Vagina (tissue), 2 donors: ENCODE measurements at regions not wholly inside any gene's neighbourhood (a gene's known extent, or its start where the extent isn't known, plus 50 kb on each side); places are given as distances from the start of the nearest gene placed in this dataset.

ENCODE experiments used
- DNase-seq, 2 donors: peaks; one replicate each; pipeline ENCODE4 v3.0.0-alpha.2; 2017; ENCODE audit errors: extremely low spot score in 2 of 2
- H3K27ac ChIP-seq: fragments of 200-600 bp; sonication (generic); one replicate; pipeline ENCODE4 v1.5.1; 2019
- H3K27me3 ChIP-seq: fragments of 200-600 bp; sonication (generic); one replicate; pipeline ENCODE4 v1.5.1; 2019
- H3K36me3 ChIP-seq, 2 donors: fragments of 200-600 bp; sonication (generic); one replicate each; pipeline ENCODE4 v1.5.1; 2017 to 2019
- H3K4me1 ChIP-seq: fragments of 200-600 bp; sonication (generic); one replicate; pipeline ENCODE4 v1.5.1; 2019
- H3K4me3 ChIP-seq, 2 donors: fragments of 200-600 bp; sonication (generic); 1 replicate in 1 of 2; 2 replicates in 1 of 2; pipeline ENCODE4 v1.5.1; 2016 to 2019
- H3K9me3 ChIP-seq: fragments of 200-600 bp; sonication (generic); one replicate; pipeline ENCODE4 v1.5.1; 2019
- POLR2A ChIP-seq, 2 donors: fragments of 450-650 bp; IDR thresholded peaks; one replicate each; pipeline ENCODE4 v1.6.1; 2017; ENCODE audit warnings: antibody characterized with exemption in 2 of 2, mild to moderate bottlenecking in 2 of 2, moderate library complexity in 2 of 2
- POLR2AphosphoS5 ChIP-seq, 2 donors: sonication (generic); formaldehyde crosslinking; IDR thresholded peaks; one replicate each; pipeline ENCODE4 v1.9.0; 2017; ENCODE audit warnings: antibody characterized with exemption in 2 of 2, mild to moderate bottlenecking in 2 of 2, low read depth in 1 of 2; ENCODE audit not compliant: insufficient read depth in 1 of 2
- intact Hi-C: fragments of 100-400 bp; cut with DNase I; formaldehyde crosslinking; loops from one replicate; pipeline ENCODE4 v1.15.1; 2023
- TF ChIP-seq, protein P1 (sequence below), 3 experiments: fragments of 450-650 bp in 2 of 3; fragments of 200-600 bp in 1 of 3; sonication (generic) in 1 of 3; IDR thresholded peaks; one replicate each; pipeline ENCODE4 v1.5.1; 2017 to 2019; ENCODE audit warnings: antibody characterized with exemption in 3 of 3, mild to moderate bottlenecking in 2 of 3, moderate library complexity in 2 of 3

DNA sequence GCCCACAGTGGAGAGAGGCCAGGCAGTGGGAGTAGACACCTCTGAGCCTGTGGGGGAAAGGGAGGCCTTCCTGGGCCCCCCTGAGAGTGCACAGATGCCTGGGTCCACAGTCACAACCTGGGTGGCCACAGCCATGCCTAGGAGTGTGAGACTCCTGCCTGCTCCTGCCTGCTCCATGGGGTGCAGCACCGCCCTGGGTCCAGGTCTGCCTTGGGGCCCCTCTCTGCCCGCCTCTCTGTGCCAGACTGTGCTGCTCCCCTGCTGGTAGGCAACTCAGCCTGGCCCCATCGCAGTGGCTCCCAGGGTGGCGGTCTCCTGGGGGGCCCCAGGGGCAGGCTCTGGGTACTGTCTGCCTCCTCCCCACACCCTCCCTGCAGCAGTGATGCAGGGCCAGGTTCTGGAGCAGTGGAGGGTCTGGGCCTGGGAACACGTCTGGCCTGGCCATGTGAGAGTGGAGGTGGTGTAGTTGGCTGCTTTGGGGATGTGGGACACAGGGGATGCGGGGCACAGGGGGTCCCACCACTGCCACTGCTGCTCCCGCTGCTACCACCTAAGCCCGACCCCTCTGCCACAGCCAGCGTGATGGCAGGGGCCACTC is 60.1 kb upstream of the DLX2 start:
- Histone ChIP-seq H3K27me3 (no peaks in the 10 kb centered on the region), H3K4me1 (no peaks in the 10 kb centered on the region), H3K4me3 (no peak overlapping the region), H3K36me3 (no peaks in the 10 kb centered on the region), H3K9me3 (no peaks in the 10 kb centered on the region), H3K27ac (no peak overlapping the region)
- no peak for DNase-seq
- TF ChIP-seq, protein P1, sequence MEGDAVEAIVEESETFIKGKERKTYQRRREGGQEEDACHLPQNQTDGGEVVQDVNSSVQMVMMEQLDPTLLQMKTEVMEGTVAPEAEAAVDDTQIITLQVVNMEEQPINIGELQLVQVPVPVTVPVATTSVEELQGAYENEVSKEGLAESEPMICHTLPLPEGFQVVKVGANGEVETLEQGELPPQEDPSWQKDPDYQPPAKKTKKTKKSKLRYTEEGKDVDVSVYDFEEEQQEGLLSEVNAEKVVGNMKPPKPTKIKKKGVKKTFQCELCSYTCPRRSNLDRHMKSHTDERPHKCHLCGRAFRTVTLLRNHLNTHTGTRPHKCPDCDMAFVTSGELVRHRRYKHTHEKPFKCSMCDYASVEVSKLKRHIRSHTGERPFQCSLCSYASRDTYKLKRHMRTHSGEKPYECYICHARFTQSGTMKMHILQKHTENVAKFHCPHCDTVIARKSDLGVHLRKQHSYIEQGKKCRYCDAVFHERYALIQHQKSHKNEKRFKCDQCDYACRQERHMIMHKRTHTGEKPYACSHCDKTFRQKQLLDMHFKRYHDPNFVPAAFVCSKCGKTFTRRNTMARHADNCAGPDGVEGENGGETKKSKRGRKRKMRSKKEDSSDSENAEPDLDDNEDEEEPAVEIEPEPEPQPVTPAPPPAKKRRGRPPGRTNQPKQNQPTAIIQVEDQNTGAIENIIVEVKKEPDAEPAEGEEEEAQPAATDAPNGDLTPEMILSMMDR (IDR thresholded peaks at IDR 0.05), result no peak
- TF ChIP-seq POLR2AphosphoS5 (IDR thresholded peaks at IDR 0.05; ENCODE audit: insufficient read depth in 1 of 2, low read depth in 1 of 2), result no peak
- no peak for TF ChIP-seq POLR2A (IDR thresholded peaks at IDR 0.05)
- intact Hi-C loops, result no loop called here

GRCh38 chr2:172168917-172169346 is 66.2 kb upstream of the DLX2 start:
- no peak overlapping the region for H3K4me3 ChIP-seq
- H3K36me3 ChIP-seq, result no peaks in the 10 kb centered on the region
- no peak for TF ChIP-seq POLR2A (IDR thresholded peaks at IDR 0.05)
- no peak for TF ChIP-seq POLR2AphosphoS5 (IDR thresholded peaks at IDR 0.05; ENCODE audit: insufficient read depth in 1 of 2, low read depth in 1 of 2)
- TF ChIP-seq, protein P1 (IDR thresholded peaks at IDR 0.05), result no peak
- no peak overlapping the region for H3K27ac ChIP-seq
- intact Hi-C loops, result no loop called here
- H3K27me3 ChIP-seq, result no peaks in the 10 kb centered on the region
- DNase-seq, result no peak
- peaks cover 15% of the 10 kb centered on the region for H3K4me1 ChIP-seq
- H3K9me3 ChIP-seq, result no peaks in the 10 kb centered on the region

DNA sequence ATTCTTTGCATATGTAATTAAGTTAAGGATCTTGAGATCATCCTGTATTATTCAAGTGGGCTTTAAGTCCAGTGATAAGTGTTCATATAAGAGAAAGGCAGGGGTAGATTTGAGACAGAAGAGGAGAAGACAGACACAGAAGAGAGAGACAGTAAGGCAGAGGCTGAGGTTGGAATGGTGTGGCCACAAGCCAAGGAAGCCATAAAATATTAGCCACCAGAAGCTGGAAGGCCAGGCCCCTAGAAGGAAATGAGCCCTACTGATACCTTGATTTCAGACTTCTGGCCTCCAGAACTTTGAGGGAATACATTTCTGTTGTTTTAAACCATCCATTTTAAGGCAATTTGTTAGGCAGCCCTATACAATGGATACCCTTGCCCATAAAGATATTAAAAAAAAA is 66.9 kb upstream of the DLX2 start:
- Histone ChIP-seq H3K27ac (no peak overlapping the region), H3K27me3 (no peaks in the 10 kb centered on the region), H3K4me1 (peaks cover 15% of the 10 kb centered on the region), H3K9me3 (no peaks in the 10 kb centered on the region), H3K4me3 (no peak overlapping the region), H3K36me3 (no peaks in the 10 kb centered on the region)
- no peak for TF ChIP-seq POLR2A (IDR thresholded peaks at IDR 0.05)
- DNase-seq, result no peak
- intact Hi-C loops, result no loop called here

- H3K27ac ChIP-seq, result peak overlapping the region; percentile 30
- DNase-seq, result no peak
- intact Hi-C loops, result loop anchor here (2.0 kb wide), 1 partner anchor 290 kb away; no protein-coding TSS in a partner anchor
- H3K9me3 ChIP-seq, result no peaks in the 10 kb centered on the region
- TF ChIP-seq POLR2AphosphoS5 (IDR thresholded peaks at IDR 0.05; ENCODE audit: insufficient read depth in 1 of 2, low read depth in 1 of 2), result no peak
- TF ChIP-seq, protein P1 (IDR thresholded peaks at IDR 0.05), result peak; percentile 47 to 92 (median 58)
- H3K4me3 ChIP-seq, result peak overlapping the region; percentile 53 to 63
- no peaks in the 10 kb centered on the region for H3K27me3 ChIP-seq
- H3K4me1 ChIP-seq, result peaks cover 15% of the 10 kb centered on the region
- H3K36me3 ChIP-seq, result no peaks in the 10 kb centered on the region
Observed at GRCh38 chr2:172172513-172173173, 69.9 kb upstream of the DLX2 start.

- H3K36me3 ChIP-seq, result no peaks in the 10 kb centered on the region
- intact Hi-C loops, result loop anchor here (2.0 kb wide), 1 partner anchor 290 kb away; no protein-coding TSS in a partner anchor
- H3K27me3 ChIP-seq, result no peaks in the 10 kb centered on the region
- no peak for DNase-seq
- no peaks in the 10 kb centered on the region for H3K9me3 ChIP-seq
- peaks cover 15% of the 10 kb centered on the region for H3K4me1 ChIP-seq
- H3K4me3 ChIP-seq, result peak overlapping the region in 1 of 2 donors; percentile 53
- TF ChIP-seq POLR2A (IDR thresholded peaks at IDR 0.05) (no peak), POLR2AphosphoS5 (IDR thresholded peaks at IDR 0.05; ENCODE audit: insufficient read depth in 1 of 2, low read depth in 1 of 2) (no peak)
- TF ChIP-seq, protein P1 (IDR thresholded peaks at IDR 0.05), result no peak
- no peak overlapping the region for H3K27ac ChIP-seq
Observed at GRCh38 chr2:172173174-172173706, 70.5 kb upstream of the DLX2 start.
